ENCODE measurements at regions not wholly inside any gene's neighbourhood (a gene's known extent, or its start where the extent isn't known, plus 50 kb on each side); places are given as distances from the start of the nearest gene placed in this dataset.
A peak's percentile ranks its signal among the peaks of the same experiment; 100 is the strongest.

DNA sequence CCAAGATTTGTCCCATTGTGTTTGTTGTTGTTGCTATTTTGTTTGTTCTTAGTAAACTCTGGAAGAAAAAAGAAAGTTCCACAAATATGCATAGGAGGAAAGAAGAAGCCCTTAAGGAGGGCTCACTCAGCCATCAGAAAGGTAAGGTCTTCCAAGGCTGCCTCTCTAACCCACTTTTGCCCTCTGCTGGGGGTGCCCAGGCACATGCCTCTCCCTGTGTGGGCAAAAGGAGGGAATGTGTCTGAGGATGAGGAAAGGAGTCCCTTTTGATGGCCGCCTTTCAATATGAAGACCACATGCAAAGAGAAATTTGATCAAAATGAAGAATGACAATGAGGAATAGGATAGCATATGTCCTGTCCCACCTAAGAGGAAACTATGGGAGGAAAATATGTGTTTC lies 248.2 kb upstream of the POU3F2 start:
- Mint-ChIP-seq H3K27me3 (ENCODE audit: insufficient read depth) (no peaks in the 10 kb centered on the region), H3K36me3 (ENCODE audit: low read depth) (no peaks in the 10 kb centered on the region), H3K4me1 (peaks cover 2% of the 10 kb centered on the region), H3K4me3 (no peak overlapping the region), H3K9me3 (no peaks in the 10 kb centered on the region), H3K27ac (no peak overlapping the region)
- no peaks in the 10 kb centered on the region for H3K36me3 ChIP-seq (ENCODE audit: control insufficient read depth, insufficient read depth, low read length)
- peak; percentile 67 for DNase-seq
- WGBS, 2 experiments (ENCODE audit: insufficient coverage in 1 of 2, insufficient read length in 1 of 2), result 17 to 50% methylated on average over 1 of the region's 1 CpG
- no peak overlapping the region for H3K4me3 ChIP-seq (ENCODE audit: low read length)
- H3K4me1 ChIP-seq (ENCODE audit: control insufficient read depth, insufficient read depth, low read length), result no peaks in the 10 kb centered on the region
- no peak overlapping the region for H3K9ac ChIP-seq (ENCODE audit: extremely low read depth, low read length, poor library complexity, severe bottlenecking)
- H3K27me3 ChIP-seq (ENCODE audit: control insufficient read depth, insufficient read depth, low read length, poor library complexity, severe bottlenecking), result no peaks in the 10 kb centered on the region
- no peak overlapping the region for H3K27ac ChIP-seq (ENCODE audit: low read depth, low read length)
- no peaks in the 10 kb centered on the region for H3K9me3 ChIP-seq (ENCODE audit: control insufficient read depth, low read length)
- TF ChIP-seq, protein P1, sequence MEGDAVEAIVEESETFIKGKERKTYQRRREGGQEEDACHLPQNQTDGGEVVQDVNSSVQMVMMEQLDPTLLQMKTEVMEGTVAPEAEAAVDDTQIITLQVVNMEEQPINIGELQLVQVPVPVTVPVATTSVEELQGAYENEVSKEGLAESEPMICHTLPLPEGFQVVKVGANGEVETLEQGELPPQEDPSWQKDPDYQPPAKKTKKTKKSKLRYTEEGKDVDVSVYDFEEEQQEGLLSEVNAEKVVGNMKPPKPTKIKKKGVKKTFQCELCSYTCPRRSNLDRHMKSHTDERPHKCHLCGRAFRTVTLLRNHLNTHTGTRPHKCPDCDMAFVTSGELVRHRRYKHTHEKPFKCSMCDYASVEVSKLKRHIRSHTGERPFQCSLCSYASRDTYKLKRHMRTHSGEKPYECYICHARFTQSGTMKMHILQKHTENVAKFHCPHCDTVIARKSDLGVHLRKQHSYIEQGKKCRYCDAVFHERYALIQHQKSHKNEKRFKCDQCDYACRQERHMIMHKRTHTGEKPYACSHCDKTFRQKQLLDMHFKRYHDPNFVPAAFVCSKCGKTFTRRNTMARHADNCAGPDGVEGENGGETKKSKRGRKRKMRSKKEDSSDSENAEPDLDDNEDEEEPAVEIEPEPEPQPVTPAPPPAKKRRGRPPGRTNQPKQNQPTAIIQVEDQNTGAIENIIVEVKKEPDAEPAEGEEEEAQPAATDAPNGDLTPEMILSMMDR (conservative IDR thresholded peaks at IDR 0.05), result peak; percentile 72

DNA sequence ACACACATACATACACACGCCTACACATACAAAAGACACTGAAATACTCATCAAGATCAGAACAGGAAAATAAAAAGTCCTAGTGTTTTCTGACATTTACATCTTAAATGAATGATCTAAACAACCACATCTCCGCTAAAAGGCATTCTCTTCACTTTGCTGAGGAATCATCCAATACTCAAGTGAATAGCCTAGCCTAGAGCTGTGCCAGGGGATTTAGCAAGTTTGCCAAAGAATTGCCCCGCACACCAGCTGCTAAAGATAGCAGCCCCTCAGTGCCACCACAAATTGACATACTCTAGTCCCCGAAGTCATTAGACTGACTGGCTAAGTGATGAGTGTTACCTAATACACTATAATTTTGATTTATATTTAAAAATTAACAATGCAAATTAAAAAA lies 246.8 kb upstream of the POU3F2 start:
- no peak overlapping the region for H3K9ac ChIP-seq (ENCODE audit: extremely low read depth, low read length, poor library complexity, severe bottlenecking)
- Mint-ChIP-seq H3K9me3 (no peaks in the 10 kb centered on the region), H3K4me3 (no peak overlapping the region), H3K27ac (no peak overlapping the region), H3K4me1 (peaks cover 2% of the 10 kb centered on the region), H3K36me3 (ENCODE audit: low read depth) (no peaks in the 10 kb centered on the region), H3K27me3 (ENCODE audit: insufficient read depth) (no peaks in the 10 kb centered on the region)
- H3K36me3 ChIP-seq (ENCODE audit: control insufficient read depth, insufficient read depth, low read length), result no peaks in the 10 kb centered on the region
- no peaks in the 10 kb centered on the region for H3K9me3 ChIP-seq (ENCODE audit: control insufficient read depth, low read length)
- H3K27me3 ChIP-seq (ENCODE audit: control insufficient read depth, insufficient read depth, low read length, poor library complexity, severe bottlenecking), result no peaks in the 10 kb centered on the region
- no peak overlapping the region for H3K27ac ChIP-seq (ENCODE audit: low read depth, low read length)
- no peak overlapping the region for H3K4me3 ChIP-seq (ENCODE audit: low read length)
- H3K4me1 ChIP-seq (ENCODE audit: control insufficient read depth, insufficient read depth, low read length), result no peaks in the 10 kb centered on the region
- TF ChIP-seq, protein P1 (conservative IDR thresholded peaks at IDR 0.05), result no peak
- DNase-seq, result no peak
- WGBS, 2 experiments (ENCODE audit: insufficient coverage in 1 of 2, insufficient read length in 1 of 2), result 93 to 100% methylated on average over 1 to 4 of the region's 4 CpGs

DNA sequence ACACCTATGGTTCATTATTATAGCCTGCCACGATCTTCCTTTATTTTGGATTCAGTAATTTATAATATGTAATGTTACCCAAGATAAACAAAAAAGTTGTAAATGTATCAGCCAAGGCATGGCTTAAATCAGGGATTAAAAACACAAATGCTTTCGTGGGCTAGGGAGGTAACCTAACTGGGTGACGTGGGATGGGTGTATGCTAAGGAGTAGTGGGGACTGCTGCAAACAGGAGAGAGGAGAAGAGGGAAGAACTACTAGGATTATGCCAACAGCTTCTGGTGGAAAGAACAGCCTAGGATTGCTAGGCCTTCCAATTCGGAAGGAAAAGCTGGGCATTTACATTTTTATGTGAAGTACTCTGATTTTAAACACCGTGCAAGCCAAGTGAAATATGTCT lies 244.8 kb upstream of the POU3F2 start:
- Mint-ChIP-seq H3K9me3 (no peaks in the 10 kb centered on the region), H3K36me3 (ENCODE audit: low read depth) (no peaks in the 10 kb centered on the region), H3K4me3 (no peak overlapping the region), H3K4me1 (peaks cover 2% of the 10 kb centered on the region), H3K27me3 (ENCODE audit: insufficient read depth) (no peaks in the 10 kb centered on the region), H3K27ac (no peak overlapping the region)
- H3K36me3 ChIP-seq (ENCODE audit: control insufficient read depth, insufficient read depth, low read length), result no peaks in the 10 kb centered on the region
- no peaks in the 10 kb centered on the region for H3K4me1 ChIP-seq (ENCODE audit: control insufficient read depth, insufficient read depth, low read length)
- H3K9ac ChIP-seq (ENCODE audit: extremely low read depth, low read length, poor library complexity, severe bottlenecking), result no peak overlapping the region
- no peaks in the 10 kb centered on the region for H3K27me3 ChIP-seq (ENCODE audit: control insufficient read depth, insufficient read depth, low read length, poor library complexity, severe bottlenecking)
- DNase-seq, result no peak
- no peak overlapping the region for H3K4me3 ChIP-seq (ENCODE audit: low read length)
- WGBS, 2 experiments (ENCODE audit: insufficient coverage in 1 of 2, insufficient read length in 1 of 2), result 84 to 91% methylated on average over 3 to 5 of the region's 5 CpGs
- no peak overlapping the region for H3K27ac ChIP-seq (ENCODE audit: low read depth, low read length)
- TF ChIP-seq, protein P1 (conservative IDR thresholded peaks at IDR 0.05), result no peak
- H3K9me3 ChIP-seq (ENCODE audit: control insufficient read depth, low read length), result no peaks in the 10 kb centered on the region
